ENCODE measurements at regions not wholly inside any gene's neighbourhood (a gene's known extent, or its start where the extent isn't known, plus 50 kb on each side); places are given as distances from the start of the nearest gene placed in this dataset.
A peak's percentile ranks its signal among the peaks of the same experiment; 100 is the strongest.
"Not testable (repeated sequence)": the region's sequence is repeated elsewhere in the genome, so short reads cannot be mapped to it uniquely, and the experiment has no call there.

DNA sequence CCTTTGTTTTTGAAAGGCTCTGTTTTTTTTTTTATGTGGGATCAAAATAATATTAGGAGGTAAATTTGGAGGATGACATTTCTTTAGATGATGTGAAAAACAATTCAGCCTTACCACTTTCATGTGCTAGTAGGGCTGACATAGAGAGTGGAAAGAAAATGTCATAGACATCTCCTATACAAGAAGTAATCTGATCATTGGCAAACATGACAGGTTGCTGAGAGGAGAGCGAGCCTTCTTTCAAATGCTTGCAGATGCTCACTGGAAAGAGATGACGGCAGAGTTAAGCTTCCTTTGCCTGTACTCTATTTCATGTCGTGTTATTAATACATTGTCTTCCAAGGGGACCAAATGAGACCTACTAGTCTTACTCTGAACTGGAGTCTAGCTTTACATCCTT, 160.1 kb upstream of the DAP start:
- DNase-seq (ENCODE audit: low spot score) = no peak

- no peak for DNase-seq (ENCODE audit: low spot score)
These were observed 159.4 kb upstream of the DAP start for GRCh38 chr5:10920400-10920799.

DNA sequence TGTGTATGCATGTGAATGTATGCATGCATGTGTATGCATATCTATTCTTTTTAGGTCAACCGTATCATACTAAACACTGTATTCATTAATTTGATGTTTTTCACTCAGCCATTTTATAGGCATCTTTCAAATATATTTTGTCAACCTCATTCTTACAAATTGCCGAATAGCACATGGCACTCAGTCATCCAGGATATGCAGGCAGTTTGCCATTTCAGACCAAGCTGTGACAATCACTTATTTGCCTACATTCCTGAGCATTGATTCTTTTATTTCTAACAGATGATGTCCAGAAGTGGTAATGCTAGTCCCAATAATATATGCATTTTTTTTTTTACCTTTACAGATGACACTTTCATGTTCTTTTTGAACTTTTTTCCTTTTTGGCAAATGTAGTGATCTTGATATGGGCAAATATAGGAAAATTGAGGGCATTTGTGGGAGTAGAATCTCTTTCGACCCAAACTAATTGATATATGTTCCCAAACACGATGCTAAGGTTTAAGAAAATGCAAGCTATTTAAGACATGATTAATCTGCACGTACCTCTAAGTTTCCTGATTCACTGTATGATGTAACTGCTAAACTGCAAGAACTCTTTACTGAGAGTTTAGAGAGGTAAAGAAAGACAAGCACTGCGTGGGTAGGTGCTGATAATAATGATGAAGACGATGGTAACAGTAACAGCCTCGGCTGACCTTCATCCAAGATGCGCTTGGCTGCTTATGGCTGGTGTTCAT, 153.9 kb upstream of the DAP start:
- no peak for DNase-seq (ENCODE audit: low spot score)

- DNase-seq (ENCODE audit: low spot score) = peak; percentile 72
These were observed 152.8 kb upstream of the DAP start for GRCh38 chr5:10913841-10914240.

DNA sequence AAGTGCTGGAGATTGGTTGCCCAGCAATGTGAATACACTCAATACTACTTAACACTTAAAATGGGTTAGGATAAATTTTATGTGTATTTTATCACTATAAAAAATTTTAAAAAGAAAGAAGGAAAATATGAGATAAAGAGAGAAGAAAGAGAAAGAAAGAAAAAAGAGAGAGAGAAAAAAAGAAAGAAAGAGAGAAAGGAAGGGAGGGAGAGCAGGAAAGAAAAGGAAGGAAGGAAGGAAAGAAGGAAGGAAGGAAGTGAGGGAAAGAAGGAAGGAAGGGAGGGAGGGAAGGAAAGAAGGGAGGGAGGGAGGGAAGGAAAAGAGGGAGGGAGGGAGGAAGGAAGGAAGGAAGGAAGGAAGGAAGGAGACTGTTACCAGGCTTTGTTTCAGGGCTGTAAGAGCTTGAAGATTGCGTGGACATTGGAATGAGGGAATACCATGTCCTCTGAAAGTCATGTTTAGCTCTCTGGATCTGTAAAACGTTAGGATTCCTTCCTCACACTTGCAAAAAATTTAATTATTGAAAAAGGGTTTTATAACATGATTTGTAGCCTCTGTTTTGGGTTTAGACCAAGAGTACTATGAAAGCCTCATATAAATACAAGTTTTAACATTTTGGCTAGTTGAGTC, 152.3 kb upstream of the DAP start:
- DNase-seq (ENCODE audit: low spot score) = no peak

- no peak for DNase-seq (ENCODE audit: low spot score)
These were observed 151.4 kb upstream of the DAP start for GRCh38 chr5:10912435-10912834.

GRCh38 chr5:10910261-10910660, 149.2 kb upstream of the DAP start:
- DNase-seq (ENCODE audit: low spot score) = no peak

DNA sequence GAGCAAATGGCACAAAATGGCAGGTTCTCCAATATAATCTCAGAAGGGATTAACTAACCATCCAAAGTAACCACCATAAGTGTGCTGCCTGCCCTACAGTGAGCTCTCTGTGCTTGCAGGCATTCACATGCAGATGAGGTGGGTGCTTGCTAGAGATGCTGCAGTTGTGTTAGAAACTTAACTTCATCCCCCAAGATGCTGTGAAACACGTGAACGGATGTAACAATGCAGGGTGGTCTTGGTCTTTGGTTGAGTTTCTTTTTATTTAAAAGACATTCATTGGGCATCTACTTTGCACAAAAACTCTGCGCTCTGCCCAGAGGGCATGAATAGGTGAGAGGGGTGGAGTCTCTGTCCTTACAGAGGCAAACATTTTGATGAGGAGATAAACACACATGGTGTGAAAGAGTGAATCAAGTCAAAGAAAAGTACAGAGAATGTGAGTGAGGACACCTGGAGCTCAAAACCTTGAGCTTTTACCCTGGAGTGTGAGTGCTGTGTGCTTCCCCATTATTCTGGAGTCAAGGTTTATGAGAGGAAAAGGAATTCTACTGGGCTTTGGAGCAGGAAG, 143.9 kb upstream of the DAP start:
- DNase-seq (ENCODE audit: low spot score) = no peak

- DNase-seq (ENCODE audit: low spot score) = no peak
These were observed 142.9 kb upstream of the DAP start for GRCh38 chr5:10903786-10904560.

DNA sequence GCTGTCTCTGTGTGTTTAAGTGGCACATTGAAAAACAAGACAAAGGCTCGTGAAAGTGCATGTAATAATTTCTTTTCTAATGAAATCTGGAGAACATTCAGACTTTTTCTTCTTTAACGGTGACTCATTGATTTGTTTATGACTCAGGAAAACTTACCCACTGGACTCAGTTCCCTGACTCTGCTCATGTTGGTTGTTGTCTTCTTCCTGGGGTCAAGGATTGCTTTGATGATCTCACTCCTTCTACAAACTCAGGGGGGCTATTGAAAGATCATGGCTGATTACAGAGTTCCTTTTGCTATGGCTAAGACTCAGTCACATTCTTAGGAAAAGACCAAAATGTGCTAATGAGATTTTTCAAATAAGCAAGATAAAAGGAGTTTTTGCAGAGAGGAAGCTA, 141.1 kb upstream of the DAP start:
- peak; percentile 19 for DNase-seq (ENCODE audit: low spot score)

DNA sequence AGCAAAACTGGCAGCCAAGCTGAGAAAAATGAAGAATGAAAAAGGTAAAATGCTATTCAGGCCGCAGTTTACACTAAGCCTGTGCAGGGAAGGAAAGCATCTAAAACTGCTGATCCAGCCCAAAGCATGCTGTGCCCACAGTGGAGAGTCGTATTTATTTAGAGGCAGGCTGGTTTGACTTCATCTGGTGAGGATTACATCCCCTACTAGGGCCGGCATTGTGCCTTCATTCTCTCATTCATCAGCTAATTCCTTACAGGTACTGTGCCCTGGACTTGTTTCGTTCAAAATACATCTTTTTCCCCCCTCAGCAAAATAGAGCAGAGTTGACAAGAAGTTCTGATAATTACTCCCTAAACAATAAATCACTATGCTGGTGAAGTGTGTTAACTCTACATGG, 137.5 kb upstream of the DAP start:
- no peak for DNase-seq (ENCODE audit: low spot score)

DNA sequence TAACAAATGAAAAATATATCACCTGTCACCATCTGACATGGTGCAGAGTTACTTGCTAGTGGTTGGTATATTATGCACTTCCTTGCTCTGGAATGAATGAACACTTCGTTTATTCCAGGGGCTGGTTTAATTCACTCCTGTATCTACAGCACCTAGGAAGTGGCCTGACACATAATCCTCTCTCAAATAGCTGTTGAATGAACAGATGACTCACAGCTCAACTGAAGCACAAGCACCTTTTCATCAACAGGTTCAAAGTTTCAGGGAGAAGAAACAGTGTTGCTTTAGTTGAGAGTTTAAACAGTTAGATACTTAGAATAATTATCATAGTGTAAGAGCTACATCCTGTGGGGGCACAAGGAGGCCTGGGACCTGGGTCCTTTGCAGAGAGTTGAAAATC, 135.0 kb upstream of the DAP start:
- no peak for DNase-seq (ENCODE audit: low spot score)

GRCh38 chr5:10894445-10895054, 133.5 kb upstream of the DAP start:
- DNase-seq (ENCODE audit: low spot score) = no peak

DNA sequence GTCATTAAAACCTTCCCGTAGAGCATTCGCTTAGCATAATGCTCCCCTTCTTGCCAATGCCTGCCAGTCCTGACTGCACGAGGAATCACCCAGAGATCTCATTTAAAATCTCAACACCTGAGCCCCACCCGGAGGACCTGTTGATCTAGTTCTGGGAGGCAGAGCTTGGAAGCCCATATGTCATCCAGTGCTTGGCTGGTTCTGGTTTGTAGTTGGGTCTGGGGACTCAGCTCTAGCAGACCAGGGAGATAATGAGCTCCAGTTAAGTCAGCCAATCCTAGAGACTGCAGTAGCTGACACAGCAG, 131.8 kb upstream of the DAP start:
- DNase-seq (ENCODE audit: low spot score) = no peak

DNA sequence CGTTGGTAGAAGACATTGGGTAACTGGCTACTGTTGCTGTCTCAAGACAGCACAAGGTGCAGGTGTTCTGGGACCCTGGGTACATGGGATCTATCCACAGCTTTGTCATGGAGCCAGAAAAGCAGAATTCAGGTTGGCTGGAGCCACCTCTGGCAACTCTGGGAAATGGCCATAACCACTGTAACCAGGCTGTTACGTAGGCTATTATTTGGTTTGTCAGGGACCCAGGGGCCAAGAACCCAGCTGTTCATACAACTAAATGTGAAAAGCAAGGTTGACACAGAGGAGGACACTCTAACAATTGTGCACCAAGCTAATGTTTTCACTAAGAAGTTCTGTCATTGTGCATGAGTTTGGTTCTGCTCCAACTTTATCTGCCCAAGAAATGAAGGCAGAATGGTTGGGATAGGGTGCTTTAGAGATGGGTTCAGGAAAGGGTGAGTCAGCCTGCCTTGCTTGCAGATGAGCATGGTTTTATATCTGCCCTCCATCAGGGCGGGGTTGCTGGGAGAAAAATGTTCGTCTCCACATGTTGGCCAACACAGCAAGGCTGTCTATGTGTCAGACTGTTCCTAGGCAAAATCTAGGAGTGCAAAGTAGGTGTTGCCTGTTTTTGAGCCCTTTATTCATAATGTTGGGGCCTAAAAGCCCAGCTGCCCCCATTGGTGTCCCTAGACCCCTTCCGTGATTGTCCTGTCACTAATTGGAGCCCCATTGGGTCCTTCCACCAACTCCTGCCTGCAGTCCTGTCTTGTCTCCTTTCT, 131.3 kb upstream of the DAP start:
- DNase-seq (ENCODE audit: low spot score) = peak; percentile 45

DNA sequence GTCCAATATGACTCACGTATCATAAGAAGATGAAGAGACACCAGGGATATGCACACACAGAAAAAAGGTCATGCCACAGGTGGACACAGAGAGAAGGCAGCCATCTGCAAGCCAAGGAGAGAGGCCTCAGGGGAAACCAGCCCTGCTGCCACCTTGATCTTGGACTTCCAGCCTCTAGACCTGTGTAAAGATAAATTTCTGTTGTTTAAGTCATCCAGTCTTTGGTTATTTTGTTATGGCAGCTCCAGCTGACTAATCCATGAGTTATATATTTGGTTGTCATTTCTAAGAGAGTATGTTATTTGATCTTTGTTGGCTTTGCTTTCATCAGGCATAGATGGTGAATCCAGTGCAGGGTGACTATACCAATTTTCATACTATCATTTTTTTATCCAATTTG, 130.2 kb upstream of the DAP start:
- no peak for DNase-seq (ENCODE audit: low spot score)

- DNase-seq (ENCODE audit: low spot score) = no peak
These were observed 125.5 kb upstream of the DAP start for GRCh38 chr5:10886497-10886896.

DNA sequence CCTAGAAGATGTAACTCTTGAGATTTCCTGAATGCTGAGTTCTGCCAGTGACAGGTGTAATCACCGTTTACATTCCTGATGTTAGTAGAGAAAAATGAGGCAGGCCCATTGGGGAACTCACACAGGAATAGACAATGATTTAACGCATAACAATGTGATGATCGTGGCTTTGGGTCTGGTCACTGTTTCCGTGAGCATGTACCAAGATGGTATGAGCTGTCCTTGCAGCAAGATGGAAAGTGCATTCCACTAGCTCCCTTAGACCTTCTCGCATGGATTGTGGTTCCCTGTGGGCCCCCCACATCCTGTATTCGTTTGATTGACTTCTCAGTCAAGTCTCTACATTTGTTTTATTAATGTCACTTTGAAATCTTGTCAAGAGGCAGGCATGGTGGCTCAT, 124.0 kb upstream of the DAP start:
- peak; percentile 47 for DNase-seq (ENCODE audit: low spot score)

- DNase-seq (ENCODE audit: low spot score) = not testable (repeated sequence)
These were observed 122.9 kb upstream of the DAP start for GRCh38 chr5:10883945-10884344.

DNA sequence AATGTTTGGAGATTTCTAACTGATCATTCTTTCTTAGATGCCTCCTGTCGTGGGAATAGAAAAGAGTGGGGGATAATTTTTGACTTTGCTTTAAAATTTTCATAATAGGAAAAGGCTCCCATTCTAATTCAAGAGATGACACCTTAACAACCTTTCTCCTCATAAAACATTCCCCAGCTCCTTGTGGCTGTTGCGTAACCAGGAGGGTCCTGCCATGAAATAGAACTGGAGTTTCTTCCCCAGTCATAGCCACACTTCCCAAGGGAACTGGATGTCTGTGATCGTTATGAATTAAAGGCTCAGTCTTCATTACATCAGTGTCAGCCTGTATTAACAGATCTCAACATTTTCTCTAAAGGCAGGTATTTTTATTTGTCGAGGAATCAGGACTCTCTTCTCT, 119.9 kb upstream of the DAP start:
- no peak for DNase-seq (ENCODE audit: low spot score)

DNA sequence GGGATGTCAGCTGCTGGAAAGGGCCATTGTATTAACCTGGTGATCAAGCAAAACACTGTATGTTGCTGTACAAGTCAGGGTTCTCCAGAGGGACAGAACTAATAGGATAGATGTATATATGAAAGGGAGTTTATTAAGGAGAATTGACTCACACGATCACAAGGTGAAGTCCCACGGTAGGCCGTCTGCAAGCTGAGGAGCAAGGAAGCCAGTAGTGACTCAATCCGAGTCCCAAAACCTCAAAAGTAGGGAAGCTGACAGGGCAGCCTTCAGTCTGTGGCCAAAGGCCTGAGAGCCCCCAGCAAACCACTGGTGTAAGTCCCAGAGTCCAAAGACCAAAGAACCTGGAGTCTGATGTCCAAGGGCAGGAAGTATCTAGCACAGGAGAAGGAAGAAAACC, 116.0 kb upstream of the DAP start:
- not testable (repeated sequence) for DNase-seq (ENCODE audit: low spot score)
